HG02943 (cell line): ENCODE measurements at regions not wholly inside any gene's neighbourhood (a gene's known extent, or its start where the extent isn't known, plus 50 kb on each side); places are given as distances from the start of the nearest gene placed in this dataset.
"Not testable (repeated sequence)": the region's sequence is repeated elsewhere in the genome, so short reads cannot be mapped to it uniquely, and the experiment has no call there.

ENCODE experiments used
- ATAC-seq: cut with Tn5 transposase; IDR thresholded peaks from one replicate; pipeline ENCODE4 v1.9.1; 2021; ENCODE audit warnings: mild to moderate bottlenecking, low read depth, moderate library complexity; ENCODE audit not compliant: unreplicated experiment

- ATAC-seq, result no peak
Measured at GRCh38 chr3:6287088-6287875, 573.6 kb upstream of the GRM7 start.

GRCh38 chr3:6301626-6302025, 559.3 kb upstream of the GRM7 start:
- ATAC-seq, result no peak

- ATAC-seq, result no peak
Measured at GRCh38 chr3:6315906-6316305, 545.0 kb upstream of the GRM7 start.

GRCh38 chr3:6321999-6322398, 538.9 kb upstream of the GRM7 start:
- no peak for ATAC-seq

- ATAC-seq, result no peak
Measured at GRCh38 chr3:6326771-6327170, 534.1 kb upstream of the GRM7 start.

GRCh38 chr3:6340980-6341325, 520.0 kb upstream of the GRM7 start:
- ATAC-seq, result not testable (repeated sequence)

GRCh38 chr3:6351752-6352151, 509.2 kb upstream of the GRM7 start:
- ATAC-seq, result no peak

GRCh38 chr3:6354653-6355052, 506.3 kb upstream of the GRM7 start:
- no peak for ATAC-seq

- no peak for ATAC-seq
Measured at GRCh38 chr3:6362406-6362805, 498.5 kb upstream of the GRM7 start.

GRCh38 chr3:6367171-6367570, 493.7 kb upstream of the GRM7 start:
- ATAC-seq, result no peak

- no peak for ATAC-seq
Measured at GRCh38 chr3:6392123-6392522, 468.8 kb upstream of the GRM7 start.

- no peak for ATAC-seq
Measured at GRCh38 chr3:6394944-6395343, 466.0 kb upstream of the GRM7 start.

- no peak for ATAC-seq
Measured at GRCh38 chr3:6396631-6397030, 464.3 kb upstream of the GRM7 start.

- not testable (repeated sequence) for ATAC-seq
Measured at GRCh38 chr3:6402666-6403065, 458.2 kb upstream of the GRM7 start.

- ATAC-seq, result not testable (repeated sequence)
Measured at GRCh38 chr3:6406923-6407322, 454.0 kb upstream of the GRM7 start.

- ATAC-seq, result no peak
Measured at GRCh38 chr3:6416049-6416661, 444.8 kb upstream of the GRM7 start.

GRCh38 chr3:6417174-6417573, 443.7 kb upstream of the GRM7 start:
- no peak for ATAC-seq

GRCh38 chr3:6418485-6418884, 442.4 kb upstream of the GRM7 start:
- no peak for ATAC-seq

GRCh38 chr3:6421666-6422445, 439.1 kb upstream of the GRM7 start:
- ATAC-seq, result no peak

- no peak for ATAC-seq
Measured at GRCh38 chr3:6425289-6425820, 435.6 kb upstream of the GRM7 start.

- not testable (repeated sequence) for ATAC-seq
Measured at GRCh38 chr3:6428276-6428675, 432.6 kb upstream of the GRM7 start.
